Uterus (tissue), 3 donors: ENCODE measurements at regions not wholly inside any gene's neighbourhood (a gene's known extent, or its start where the extent isn't known, plus 50 kb on each side); places are given as distances from the start of the nearest gene placed in this dataset.

Experiments
- DNase-seq, 2 donors: peaks; one replicate each; pipeline ENCODE4 v3.0.0-alpha.2; 2019 to 2020
- H3K27ac ChIP-seq, 2 donors: fragments of 200-600 bp; sonication (generic); 1 replicate in 1 of 2; 2 replicates in 1 of 2; pipeline ENCODE4 v1.5.1; 2016 to 2018
- H3K27me3 ChIP-seq, 2 donors: fragments of 200-600 bp; sonication (generic); one replicate each; pipeline ENCODE4 v1.5.1; 2018 to 2019; ENCODE audit warnings: control low read depth in 1 of 2
- H3K36me3 ChIP-seq, 2 donors: fragments of 200-600 bp; sonication (generic); one replicate each; pipeline ENCODE4 v1.5.1; 2019; ENCODE audit warnings: control low read depth in 1 of 2
- H3K4me1 ChIP-seq, 2 donors: fragments of 200-600 bp; sonication (generic); one replicate each; pipeline ENCODE4 v1.5.1; 2018 to 2019; ENCODE audit warnings: control low read depth in 1 of 2
- H3K4me3 ChIP-seq, 2 donors: fragments of 200-600 bp; sonication (generic); 1 replicate in 1 of 2; 2 replicates in 1 of 2; pipeline ENCODE4 v1.5.1; 2018 to 2019; ENCODE audit warnings: mild to moderate bottlenecking in 1 of 2
- H3K9me3 ChIP-seq, 2 donors: fragments of 200-600 bp; sonication (generic); one replicate each; pipeline ENCODE4 v1.5.1; 2019; ENCODE audit warnings: control low read depth in 1 of 2
- POLR2A ChIP-seq, 2 donors: fragments of 450-650 bp; IDR thresholded peaks; one replicate each; pipeline ENCODE4 v1.6.1; 2016; ENCODE audit warnings: antibody characterized with exemption in 2 of 2, mild to moderate bottlenecking in 1 of 2, moderate library complexity in 1 of 2
- intact Hi-C: fragments of 100-400 bp; cut with DNase I; formaldehyde crosslinking; loops from one replicate; pipeline ENCODE4 v1.15.1; 2023; ENCODE audit warnings: low total_unique reads
- TF ChIP-seq, protein P1 (sequence below), 4 experiments: fragments of 200-600 bp in 2 of 4; fragments of 450-650 bp in 2 of 4; sonication (generic) in 2 of 4; IDR thresholded peaks; one replicate each; pipeline ENCODE4 v1.5.1; 2016 to 2019; ENCODE audit warnings: antibody characterized with exemption in 4 of 4, mild to moderate bottlenecking in 2 of 4, moderate library complexity in 1 of 4
- donor health status: DM: yes; HTN: yes; CAD: no.

DNA sequence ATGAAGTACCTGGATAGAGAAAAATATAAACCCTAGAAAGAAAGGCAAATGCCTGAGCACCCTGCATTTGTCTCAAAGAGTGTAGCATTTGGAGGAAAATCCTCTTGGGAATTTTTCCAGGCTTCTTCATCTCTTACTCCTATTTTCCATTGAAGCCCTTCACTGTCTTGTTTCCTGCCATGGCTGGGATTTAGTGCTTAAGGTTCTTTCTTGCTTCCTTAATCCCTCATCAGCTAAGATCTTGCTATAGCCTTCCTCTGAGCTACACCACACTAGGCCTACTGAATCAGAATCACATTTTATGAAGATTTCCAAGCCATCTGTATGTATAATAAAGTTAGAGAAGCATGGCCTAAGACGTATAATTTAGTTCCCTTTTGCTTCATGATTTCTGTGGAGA lies 97.5 kb upstream of the PHYHIPL start:
- Histone ChIP-seq H3K4me3 (no peak overlapping the region), H3K27me3 (no peaks in the 10 kb centered on the region), H3K4me1 (no peaks in the 10 kb centered on the region), H3K36me3 (no peaks in the 10 kb centered on the region), H3K27ac (peak overlapping the region; percentile 57 to 72), H3K9me3 (no peaks in the 10 kb centered on the region)
- no peak for DNase-seq
- TF ChIP-seq POLR2A (IDR thresholded peaks at IDR 0.05): no peak
- TF ChIP-seq, protein P1, sequence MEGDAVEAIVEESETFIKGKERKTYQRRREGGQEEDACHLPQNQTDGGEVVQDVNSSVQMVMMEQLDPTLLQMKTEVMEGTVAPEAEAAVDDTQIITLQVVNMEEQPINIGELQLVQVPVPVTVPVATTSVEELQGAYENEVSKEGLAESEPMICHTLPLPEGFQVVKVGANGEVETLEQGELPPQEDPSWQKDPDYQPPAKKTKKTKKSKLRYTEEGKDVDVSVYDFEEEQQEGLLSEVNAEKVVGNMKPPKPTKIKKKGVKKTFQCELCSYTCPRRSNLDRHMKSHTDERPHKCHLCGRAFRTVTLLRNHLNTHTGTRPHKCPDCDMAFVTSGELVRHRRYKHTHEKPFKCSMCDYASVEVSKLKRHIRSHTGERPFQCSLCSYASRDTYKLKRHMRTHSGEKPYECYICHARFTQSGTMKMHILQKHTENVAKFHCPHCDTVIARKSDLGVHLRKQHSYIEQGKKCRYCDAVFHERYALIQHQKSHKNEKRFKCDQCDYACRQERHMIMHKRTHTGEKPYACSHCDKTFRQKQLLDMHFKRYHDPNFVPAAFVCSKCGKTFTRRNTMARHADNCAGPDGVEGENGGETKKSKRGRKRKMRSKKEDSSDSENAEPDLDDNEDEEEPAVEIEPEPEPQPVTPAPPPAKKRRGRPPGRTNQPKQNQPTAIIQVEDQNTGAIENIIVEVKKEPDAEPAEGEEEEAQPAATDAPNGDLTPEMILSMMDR (IDR thresholded peaks at IDR 0.05): no peak
- intact Hi-C loops: no loop called here

DNA sequence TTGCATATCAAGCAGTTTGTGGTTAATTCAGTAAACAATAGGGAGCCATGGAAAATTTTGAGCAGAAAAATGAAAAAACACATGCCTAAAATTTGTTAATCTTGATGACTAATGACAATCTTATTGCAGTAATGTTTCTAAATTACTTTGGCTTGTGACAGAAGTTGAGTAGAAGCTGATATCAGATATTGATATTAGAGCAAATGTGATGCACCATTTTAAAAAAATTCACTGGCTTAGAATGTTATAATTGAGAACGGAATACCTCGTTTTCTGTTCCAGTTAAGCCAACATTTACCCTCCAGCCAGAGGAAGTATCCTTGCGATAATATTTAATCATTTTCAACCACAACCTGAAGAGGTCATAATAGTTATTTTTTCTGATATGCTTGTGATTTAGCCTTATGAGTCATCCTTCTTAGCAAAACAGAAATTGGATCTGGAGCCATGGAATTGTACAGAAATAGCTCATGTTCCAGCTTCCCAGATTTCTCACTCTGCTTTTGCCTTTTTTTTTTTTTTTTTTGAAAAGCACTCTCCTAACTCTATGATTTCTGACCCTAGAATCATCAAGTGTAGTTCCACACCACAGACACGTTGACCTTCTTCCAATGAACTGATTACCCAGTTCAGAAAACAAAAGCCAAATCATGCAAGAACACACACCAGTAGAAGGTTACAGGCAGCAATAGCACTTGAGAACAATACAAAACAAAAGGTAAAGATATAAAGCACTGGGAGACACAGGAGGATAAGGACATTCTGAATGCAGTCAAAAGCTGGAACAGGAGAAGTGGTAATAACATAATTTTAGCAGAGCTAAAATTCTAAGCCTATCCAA lies 96.8 kb upstream of the PHYHIPL start:
- no peak overlapping the region for H3K4me3 ChIP-seq
- H3K36me3 ChIP-seq: no peaks in the 10 kb centered on the region
- H3K27ac ChIP-seq: peak overlapping the region; percentile 57 to 72
- intact Hi-C loops: loop anchor here (10.0 kb wide), 1 partner anchor 575 kb away; no protein-coding TSS in a partner anchor
- TF ChIP-seq, protein P1 (IDR thresholded peaks at IDR 0.05): no peak
- no peak for TF ChIP-seq POLR2A (IDR thresholded peaks at IDR 0.05)
- no peaks in the 10 kb centered on the region for H3K27me3 ChIP-seq
- DNase-seq: no peak
- H3K4me1 ChIP-seq: no peaks in the 10 kb centered on the region
- no peaks in the 10 kb centered on the region for H3K9me3 ChIP-seq

DNA sequence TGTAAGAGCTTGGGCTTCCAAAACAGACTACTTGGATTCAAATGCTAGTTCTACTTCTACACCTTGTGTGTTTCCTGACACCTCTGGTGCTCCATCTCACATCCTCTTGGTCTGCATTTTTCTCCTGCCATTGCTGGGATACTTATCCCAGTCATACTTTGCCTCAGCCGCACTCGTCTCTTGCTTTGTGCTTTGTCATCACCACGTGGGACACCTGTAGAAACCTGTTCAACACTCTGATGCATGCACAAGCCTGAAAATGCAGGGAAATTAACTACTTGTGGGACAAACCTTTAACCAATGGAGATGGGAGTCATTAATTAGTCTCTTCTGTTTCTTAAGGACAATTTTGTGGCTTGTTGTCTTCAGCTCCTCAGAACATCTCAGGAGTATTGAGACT lies 94.2 kb upstream of the PHYHIPL start:
- H3K27ac ChIP-seq: no peak overlapping the region
- intact Hi-C loops: loop anchor here (10.0 kb wide), 1 partner anchor 577 kb away; no protein-coding TSS in a partner anchor

GRCh38 chr10:59085054-59085453 lies 91.4 kb upstream of the PHYHIPL start:
- intact Hi-C loops: loop anchor here (10.0 kb wide), 1 partner anchor 580 kb away; no protein-coding TSS in a partner anchor
- TF ChIP-seq POLR2A (IDR thresholded peaks at IDR 0.05): no peak
- TF ChIP-seq, protein P1 (IDR thresholded peaks at IDR 0.05): no peak
- DNase-seq: no peak

More for the DNA sequence above, 94.2 kb upstream of the PHYHIPL start:
- no peak for TF ChIP-seq POLR2A (IDR thresholded peaks at IDR 0.05)
- TF ChIP-seq, protein P1 (IDR thresholded peaks at IDR 0.05): no peak
- DNase-seq: no peak
- Histone ChIP-seq H3K27me3 (no peaks in the 10 kb centered on the region), H3K4me3 (no peak overlapping the region), H3K36me3 (no peaks in the 10 kb centered on the region), H3K9me3 (no peaks in the 10 kb centered on the region), H3K4me1 (no peaks in the 10 kb centered on the region)

More at GRCh38 chr10:59085054-59085453, 91.4 kb upstream of the PHYHIPL start:
- H3K27ac ChIP-seq: no peak overlapping the region
- H3K27me3 ChIP-seq: no peaks in the 10 kb centered on the region
- H3K4me3 ChIP-seq: no peak overlapping the region
- no peaks in the 10 kb centered on the region for H3K9me3 ChIP-seq
- no peaks in the 10 kb centered on the region for H3K36me3 ChIP-seq
- no peaks in the 10 kb centered on the region for H3K4me1 ChIP-seq
